AML-193 (cell line): ENCODE measurements at regions not wholly inside any gene's neighbourhood (a gene's known extent, or its start where the extent isn't known, plus 50 kb on each side); places are given as distances from the start of the nearest gene placed in this dataset.
"Not testable (repeated sequence)": the region's sequence is repeated elsewhere in the genome, so short reads cannot be mapped to it uniquely, and the experiment has no call there.

Experiments
- DNase-seq, 2 experiments: peaks; one replicate each; lab custom pipeline; 2025; lab: John Stamatoyannopoulos, UW

- DNase-seq, result no peak
Observed at GRCh38 chr12:131274906-131275305, 321.2 kb downstream of the ADGRD1 start.

DNA sequence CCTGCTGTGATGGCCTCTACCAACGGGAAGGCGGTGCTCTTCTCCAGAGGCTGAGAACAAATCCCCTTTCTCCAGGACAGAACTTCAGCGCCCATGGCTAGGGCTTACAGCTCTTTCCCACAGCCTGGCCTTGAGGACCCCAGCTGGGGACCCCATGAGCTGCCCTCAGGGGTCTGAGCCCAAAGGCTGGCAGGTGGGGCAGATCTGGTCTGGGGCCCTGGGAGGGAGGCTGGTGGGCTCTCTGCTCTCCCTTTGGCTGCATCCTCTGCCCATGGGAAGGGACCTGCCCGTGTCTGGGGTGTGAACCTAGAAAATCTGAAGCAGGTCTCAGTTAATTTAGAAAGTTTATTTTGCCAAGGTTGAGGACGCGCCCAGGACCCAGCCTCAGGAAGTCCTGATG, 322.1 kb downstream of the ADGRD1 start:
- DNase-seq, result no peak

DNA sequence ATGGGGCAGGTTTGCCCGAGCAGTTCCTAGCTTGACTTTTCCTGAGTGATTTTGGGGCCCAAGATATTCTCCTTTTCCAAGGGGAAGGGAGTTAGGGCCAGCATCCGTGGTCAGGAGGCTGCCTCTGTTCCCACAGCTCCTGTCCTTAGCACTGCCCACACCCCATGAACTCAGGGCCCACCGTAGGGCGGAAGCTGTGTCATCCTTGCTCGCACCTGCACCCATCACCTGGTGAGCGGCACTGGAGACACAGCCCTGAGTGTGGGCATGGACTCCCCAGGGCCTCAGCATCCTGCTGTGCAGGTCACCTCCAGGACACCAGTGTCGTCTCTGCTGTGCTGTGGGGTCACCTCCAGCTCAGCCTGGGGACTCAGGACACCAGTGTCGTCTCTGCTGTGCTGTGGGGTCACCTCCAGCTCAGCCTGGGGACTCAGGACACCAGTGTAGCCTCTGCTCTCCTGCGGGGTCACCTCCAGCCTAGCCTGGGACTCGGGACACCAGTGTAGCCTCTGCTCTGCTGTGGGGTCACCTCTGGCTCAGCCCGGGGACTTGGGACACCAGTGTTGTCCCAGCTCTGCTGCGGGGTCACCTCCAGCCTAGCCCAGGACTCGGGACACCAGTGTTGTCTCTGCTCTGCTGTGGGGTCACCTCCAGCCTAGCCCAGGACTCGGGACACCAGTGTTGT, 322.9 kb downstream of the ADGRD1 start:
- no peak for DNase-seq

DNA sequence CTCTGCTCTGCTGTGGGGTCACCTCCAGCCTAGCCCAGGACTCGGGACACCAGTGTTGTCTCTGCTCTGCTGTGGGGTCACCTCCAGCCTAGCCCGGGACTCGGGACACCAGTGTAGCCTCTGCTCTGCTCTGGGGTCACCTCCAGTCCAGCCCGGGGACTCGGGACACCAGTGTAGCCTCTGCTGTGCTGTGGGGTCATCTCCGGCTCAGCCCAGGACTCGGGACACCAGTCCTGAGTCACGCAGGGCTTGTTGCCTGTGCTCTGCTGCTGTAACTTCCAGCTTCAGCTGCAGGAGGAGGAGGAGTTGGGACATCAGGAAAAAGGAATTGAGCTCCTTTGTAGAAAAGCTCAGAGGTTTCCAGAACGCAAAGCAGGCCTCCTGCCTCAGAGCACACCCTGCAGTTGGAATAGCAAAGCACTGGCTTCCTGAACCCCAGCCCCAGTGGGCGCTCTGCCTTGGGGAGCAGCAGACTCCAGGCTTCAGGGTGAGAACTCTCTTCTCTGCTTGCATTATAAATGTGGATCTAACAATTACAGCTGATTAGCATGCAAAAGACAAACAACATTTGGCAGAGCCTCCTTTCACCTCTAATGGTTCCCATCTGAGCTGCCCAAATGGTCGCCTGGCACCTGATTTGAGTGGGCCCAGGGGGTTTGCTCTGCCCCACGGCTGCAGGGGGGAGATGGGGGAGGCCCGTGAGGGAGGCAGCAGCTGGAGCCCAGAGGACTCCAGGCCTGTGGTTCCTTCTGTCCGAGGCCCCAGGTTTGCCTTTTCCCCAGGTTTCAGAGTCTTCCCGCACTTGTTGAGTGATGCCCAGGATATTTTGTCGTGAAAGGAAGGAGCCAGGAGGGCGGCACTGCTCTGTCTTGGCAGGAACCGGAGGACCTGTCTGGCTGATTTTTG, 323.7 kb downstream of the ADGRD1 start:
- not testable (repeated sequence) for DNase-seq

GRCh38 chr12:131278451-131279115, 324.9 kb downstream of the ADGRD1 start:
- DNase-seq, result not testable (repeated sequence)

DNA sequence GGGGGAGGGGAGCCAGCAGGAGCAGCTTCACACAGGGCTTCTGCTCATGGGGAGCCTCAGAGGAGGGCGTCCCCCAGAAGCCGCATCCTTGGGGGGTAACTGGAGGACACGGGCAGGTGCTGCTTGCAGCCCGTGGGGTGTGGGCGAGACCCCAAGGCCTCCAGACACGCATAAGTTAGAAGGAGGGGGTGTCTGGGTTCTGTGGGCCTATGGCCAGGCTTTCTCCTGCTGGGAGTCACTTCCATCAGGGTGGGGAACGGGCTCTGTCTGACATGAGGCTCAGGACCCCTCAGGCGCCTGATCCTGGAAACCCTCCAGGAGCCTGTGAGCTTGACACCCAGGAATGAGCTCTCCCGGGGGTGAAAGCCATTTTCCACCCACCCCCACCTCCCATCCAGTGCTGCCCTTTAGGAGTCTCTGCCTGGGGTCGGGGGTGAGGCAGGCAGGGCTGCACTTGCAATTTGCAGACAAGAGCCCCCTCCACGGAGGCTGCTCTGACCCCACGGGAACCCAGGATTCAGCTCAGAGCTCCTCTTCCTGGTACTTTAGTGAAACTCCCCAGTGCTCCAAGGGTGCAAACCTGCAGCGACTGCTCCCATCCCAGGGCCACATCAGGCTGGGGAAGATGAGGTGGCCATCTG, 325.7 kb downstream of the ADGRD1 start:
- no peak for DNase-seq

DNA sequence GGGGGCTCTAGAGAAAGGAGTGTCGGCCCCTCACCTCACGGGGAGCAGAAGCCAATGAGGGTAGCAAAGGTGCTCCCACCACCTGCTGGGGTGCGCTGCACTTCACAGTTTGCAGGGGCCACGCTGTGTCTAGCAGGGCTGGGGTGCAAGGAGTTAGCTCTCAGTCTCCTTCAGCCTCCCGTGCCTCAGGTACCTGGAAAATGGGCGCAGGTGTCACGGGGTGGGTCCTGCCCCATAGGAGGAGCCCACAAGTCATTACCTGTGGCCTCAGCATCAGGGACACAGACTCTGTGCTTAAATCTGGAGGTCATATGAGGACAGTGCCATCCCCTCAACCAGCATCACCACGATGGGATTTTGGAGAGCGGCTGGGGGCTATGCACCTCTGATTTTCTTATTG, 326.7 kb downstream of the ADGRD1 start:
- DNase-seq, result no peak

- no peak for DNase-seq
Observed at GRCh38 chr12:131281016-131281415, 327.3 kb downstream of the ADGRD1 start.

- DNase-seq, result no peak
Observed at GRCh38 chr12:131282292-131283080, 328.8 kb downstream of the ADGRD1 start.

DNA sequence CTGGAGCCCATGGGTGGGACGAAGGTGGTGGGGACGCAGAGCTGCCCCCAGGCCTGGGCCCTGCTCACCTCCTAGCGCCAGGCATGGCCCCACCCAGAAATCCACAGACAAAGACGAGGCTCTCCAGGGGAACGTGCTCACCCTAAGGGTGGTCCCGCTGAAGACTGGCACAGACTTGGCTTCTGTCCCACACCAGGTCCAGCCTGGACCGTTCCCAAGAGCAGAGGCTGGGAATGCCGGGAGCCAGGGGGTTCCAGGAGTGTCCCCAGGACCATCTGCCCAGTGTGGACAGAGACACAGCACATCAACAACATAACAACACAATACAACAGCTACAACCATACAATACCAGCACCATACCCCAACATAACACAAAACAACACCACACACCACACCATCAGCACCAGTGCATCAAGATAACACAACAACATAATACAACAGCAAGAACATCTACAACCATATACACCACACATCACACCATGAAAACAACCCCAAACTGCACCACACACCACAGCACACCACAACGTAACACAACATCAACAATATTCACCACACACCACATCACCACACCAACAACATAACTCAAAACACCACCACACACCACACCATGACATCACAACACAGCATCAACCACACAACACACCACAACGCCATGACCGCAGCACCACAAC, 329.6 kb downstream of the ADGRD1 start:
- no peak for DNase-seq

GRCh38 chr12:131283862-131284825, 330.4 kb downstream of the ADGRD1 start:
- DNase-seq, result not testable (repeated sequence)

- DNase-seq, result not testable (repeated sequence)
Observed at GRCh38 chr12:131284954-131285904, 331.5 kb downstream of the ADGRD1 start.

DNA sequence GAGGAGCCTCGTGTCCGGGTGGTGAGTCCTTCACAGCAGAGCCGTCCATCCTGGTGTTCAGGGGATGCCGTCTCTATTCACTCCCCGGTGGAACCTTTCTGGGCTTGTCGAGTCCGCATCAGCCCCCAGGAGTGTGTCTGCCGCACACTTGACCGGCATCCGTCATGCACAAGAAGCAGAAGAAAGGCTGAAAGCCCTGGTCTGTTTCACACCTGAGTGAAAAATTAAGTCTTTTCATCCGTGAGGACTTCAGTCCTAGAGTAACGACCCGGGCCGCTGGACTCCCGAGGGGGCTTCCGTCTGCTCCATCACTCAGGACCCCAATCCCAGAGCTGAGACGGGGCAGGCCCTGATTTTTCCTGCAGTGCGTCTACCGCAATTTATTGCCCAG, 332.2 kb downstream of the ADGRD1 start:
- DNase-seq, result not testable (repeated sequence)

GRCh38 chr12:131286301-131286700, 332.6 kb downstream of the ADGRD1 start:
- DNase-seq, result not testable (repeated sequence)

- no peak for DNase-seq
Observed at GRCh38 chr12:131287015-131287937, 333.6 kb downstream of the ADGRD1 start.

- no peak for DNase-seq
Observed at GRCh38 chr12:131287938-131288764, 334.4 kb downstream of the ADGRD1 start.
